ENCODE measurements at regions not wholly inside any gene's neighbourhood (a gene's known extent, or its start where the extent isn't known, plus 50 kb on each side); places are given as distances from the start of the nearest gene placed in this dataset.
"Not testable (repeated sequence)": the region's sequence is repeated elsewhere in the genome, so short reads cannot be mapped to it uniquely, and the experiment has no call there.

- no peak for ATAC-seq
- Mint-ChIP-seq H3K9me3 (ENCODE audit: insufficient read depth) (peaks cover 40% of the 10 kb centered on the region), H3K36me3 (ENCODE audit: low read depth) (no peaks in the 10 kb centered on the region), H3K27me3 (ENCODE audit: low read depth) (no peaks in the 10 kb centered on the region), H3K4me1 (ENCODE audit: low read depth) (no peaks in the 10 kb centered on the region), H3K4me3 (no peak overlapping the region), H3K27ac (no peak overlapping the region)
- no peak for DNase-seq
- CTCF ChIA-PET = no interaction called here
- POLR2A ChIA-PET = no interaction called here
Measured at GRCh38 chr13:68944272-68944671, 1163.4 kb upstream of the ATXN8OS start.

- no peak for DNase-seq
- no peaks in the 10 kb centered on the region for H3K27me3 Mint-ChIP-seq (ENCODE audit: low read depth)
- H3K36me3 Mint-ChIP-seq (ENCODE audit: low read depth) = no peaks in the 10 kb centered on the region
- CTCF ChIA-PET = no interaction called here
- POLR2A ChIA-PET = no interaction called here
- no peak for ATAC-seq
- no peak overlapping the region for H3K4me3 Mint-ChIP-seq
- H3K27ac Mint-ChIP-seq = no peak overlapping the region
- H3K9me3 Mint-ChIP-seq (ENCODE audit: insufficient read depth) = peaks cover 20% of the 10 kb centered on the region
- H3K4me1 Mint-ChIP-seq (ENCODE audit: low read depth) = no peaks in the 10 kb centered on the region
Measured at GRCh38 chr13:68940049-68940448, 1167.6 kb upstream of the ATXN8OS start.

DNA sequence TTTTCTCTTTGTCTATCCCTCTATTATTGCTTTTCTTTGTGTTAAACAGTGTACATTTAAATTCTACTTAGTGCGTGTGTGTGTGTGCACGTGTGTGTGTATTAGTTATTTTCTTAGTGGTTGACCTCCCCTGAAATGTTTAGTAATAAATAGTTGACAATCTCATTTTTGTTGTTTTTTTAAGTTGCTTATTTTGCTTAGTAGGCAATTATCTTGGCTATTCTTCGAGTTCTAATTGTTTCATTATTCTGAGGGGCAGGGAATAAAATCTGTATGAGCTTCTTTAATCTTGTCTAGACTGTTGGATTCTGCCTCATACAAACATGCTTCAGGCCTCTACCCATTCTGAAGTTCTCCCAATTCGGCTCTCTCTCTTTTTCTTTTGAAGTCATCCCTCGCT lies 1169.0 kb upstream of the ATXN8OS start:
- Mint-ChIP-seq H3K27ac (no peak overlapping the region), H3K27me3 (ENCODE audit: low read depth) (no peaks in the 10 kb centered on the region), H3K36me3 (ENCODE audit: low read depth) (no peaks in the 10 kb centered on the region), H3K4me3 (no peak overlapping the region), H3K9me3 (ENCODE audit: insufficient read depth) (peaks cover 11% of the 10 kb centered on the region), H3K4me1 (ENCODE audit: low read depth) (no peaks in the 10 kb centered on the region)
- POLR2A ChIA-PET = no interaction called here
- ATAC-seq = no peak
- DNase-seq = no peak
- CTCF ChIA-PET = no interaction called here

GRCh38 chr13:68929075-68929745 lies 1178.4 kb upstream of the ATXN8OS start:
- DNase-seq (no peak), ATAC-seq (no peak)
- POLR2A ChIA-PET = no interaction called here
- Mint-ChIP-seq H3K4me3 (no peak overlapping the region), H3K27ac (no peak overlapping the region), H3K27me3 (ENCODE audit: low read depth) (no peaks in the 10 kb centered on the region), H3K36me3 (ENCODE audit: low read depth) (no peaks in the 10 kb centered on the region), H3K4me1 (ENCODE audit: low read depth) (no peaks in the 10 kb centered on the region), H3K9me3 (ENCODE audit: insufficient read depth) (peaks cover 11% of the 10 kb centered on the region)
- CTCF ChIA-PET = no interaction called here

DNA sequence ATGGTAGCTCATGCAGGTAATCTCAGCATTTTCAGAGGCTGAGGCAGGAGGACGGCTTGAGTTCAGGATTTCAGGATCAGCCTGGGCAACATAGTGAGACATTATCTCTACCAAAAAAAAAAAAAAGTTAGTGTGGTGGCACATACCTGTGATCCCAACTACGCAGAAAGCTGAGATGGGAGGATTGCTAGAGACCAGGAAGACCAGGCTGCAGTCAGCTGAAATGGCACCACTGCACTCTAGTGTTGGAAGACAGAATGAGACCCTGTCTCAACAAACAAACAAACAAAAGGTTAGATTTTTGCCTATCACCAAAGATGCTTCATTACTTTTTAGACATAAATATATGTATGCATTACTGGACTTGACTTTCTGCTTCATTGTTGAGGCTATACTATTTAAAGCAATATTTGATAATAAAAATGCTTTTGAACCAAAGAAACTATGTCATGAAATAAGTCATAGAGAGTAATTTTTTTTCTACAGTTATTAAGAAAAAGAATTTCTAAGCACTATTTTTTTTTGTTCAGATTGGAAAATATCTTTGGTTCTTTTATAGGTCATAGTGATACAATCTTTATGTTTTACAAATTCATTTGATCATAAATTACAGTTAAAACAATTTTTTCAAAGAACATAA lies 1180.1 kb upstream of the ATXN8OS start:
- Mint-ChIP-seq H3K27me3 (ENCODE audit: low read depth) (no peaks in the 10 kb centered on the region), H3K9me3 (ENCODE audit: insufficient read depth) (peaks cover 20% of the 10 kb centered on the region), H3K4me3 (no peak overlapping the region), H3K36me3 (ENCODE audit: low read depth) (no peaks in the 10 kb centered on the region), H3K27ac (no peak overlapping the region), H3K4me1 (ENCODE audit: low read depth) (no peaks in the 10 kb centered on the region)
- ChIA-PET POLR2A (no interaction called here), CTCF (no interaction called here)
- DNase-seq = no peak
- ATAC-seq = no peak

- ChIA-PET CTCF (no interaction called here), POLR2A (no interaction called here)
- DNase-seq (no peak), ATAC-seq (no peak)
- Mint-ChIP-seq H3K4me3 (no peak overlapping the region), H3K36me3 (ENCODE audit: low read depth) (no peaks in the 10 kb centered on the region), H3K4me1 (ENCODE audit: low read depth) (no peaks in the 10 kb centered on the region), H3K9me3 (ENCODE audit: insufficient read depth) (peaks cover 14% of the 10 kb centered on the region), H3K27me3 (ENCODE audit: low read depth) (no peaks in the 10 kb centered on the region), H3K27ac (no peak overlapping the region)
Measured at GRCh38 chr13:68923995-68924394, 1183.6 kb upstream of the ATXN8OS start.

- Mint-ChIP-seq H3K27ac (no peak overlapping the region), H3K4me3 (no peak overlapping the region), H3K4me1 (ENCODE audit: low read depth) (no peaks in the 10 kb centered on the region), H3K36me3 (ENCODE audit: low read depth) (no peaks in the 10 kb centered on the region), H3K27me3 (ENCODE audit: low read depth) (no peaks in the 10 kb centered on the region), H3K9me3 (ENCODE audit: insufficient read depth) (peaks cover 43% of the 10 kb centered on the region)
- DNase-seq (no peak), ATAC-seq (no peak)
- POLR2A ChIA-PET = no interaction called here
- CTCF ChIA-PET = no interaction called here
Measured at GRCh38 chr13:68908879-68909278, 1198.7 kb upstream of the ATXN8OS start.

DNA sequence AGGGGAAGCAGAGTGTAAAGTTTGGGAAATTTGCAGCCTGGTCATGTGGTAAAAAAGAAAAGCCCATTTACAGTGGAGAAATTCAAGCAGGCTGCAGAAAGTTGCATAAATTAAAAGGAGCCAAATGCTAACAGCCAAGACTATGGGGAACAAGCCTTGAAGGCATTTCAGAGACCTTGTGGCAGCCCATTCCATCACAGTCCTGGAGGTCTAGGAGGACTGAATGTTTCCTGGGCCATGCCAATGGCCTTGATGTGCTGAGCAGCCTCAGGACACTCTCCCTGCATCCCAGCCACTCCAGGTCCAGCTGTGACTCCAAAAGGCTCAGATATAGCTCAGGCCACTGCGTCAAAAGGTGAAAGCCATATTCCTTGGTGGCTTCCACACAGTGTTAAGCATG lies 1202.4 kb upstream of the ATXN8OS start:
- Mint-ChIP-seq H3K36me3 (ENCODE audit: low read depth) (no peaks in the 10 kb centered on the region), H3K9me3 (ENCODE audit: insufficient read depth) (peaks cover 37% of the 10 kb centered on the region), H3K4me3 (no peak overlapping the region), H3K27ac (no peak overlapping the region), H3K4me1 (ENCODE audit: low read depth) (no peaks in the 10 kb centered on the region), H3K27me3 (ENCODE audit: low read depth) (no peaks in the 10 kb centered on the region)
- CTCF ChIA-PET = no interaction called here
- DNase-seq = no peak
- POLR2A ChIA-PET = no interaction called here
- ATAC-seq = no peak

DNA sequence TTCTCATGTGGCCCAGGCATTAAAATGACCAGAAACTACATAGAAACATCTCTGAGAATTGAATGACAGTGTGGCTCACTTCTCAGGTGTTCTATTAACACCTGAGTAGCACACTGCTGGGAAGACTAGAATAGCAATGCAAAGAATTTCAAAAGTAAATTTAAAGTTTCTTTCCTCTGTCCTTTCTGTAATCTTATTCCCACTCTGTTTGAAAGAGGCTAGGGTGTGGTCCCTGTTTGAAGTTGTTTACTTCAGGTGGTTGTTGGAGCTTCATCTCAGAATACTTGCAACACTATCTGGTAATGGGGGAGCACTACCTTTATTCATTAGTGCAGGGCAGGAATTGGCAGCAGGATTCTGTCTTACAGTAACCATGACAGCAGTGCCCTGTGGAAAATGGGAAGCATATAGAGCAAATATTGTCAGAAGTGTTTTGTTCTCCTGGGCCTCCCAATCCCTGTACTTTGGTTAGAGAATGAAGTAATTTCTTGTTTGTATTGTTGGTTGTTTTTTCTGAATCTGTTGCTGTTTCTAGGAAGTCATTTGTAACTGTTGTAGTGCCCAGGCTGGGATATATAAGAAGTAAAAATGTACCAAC lies 1210.2 kb upstream of the ATXN8OS start:
- ChIA-PET CTCF (no interaction called here), POLR2A (no interaction called here)
- ATAC-seq = no peak
- H3K4me1 Mint-ChIP-seq (ENCODE audit: low read depth) = no peaks in the 10 kb centered on the region
- H3K9me3 Mint-ChIP-seq (ENCODE audit: insufficient read depth) = peaks cover 20% of the 10 kb centered on the region
- DNase-seq = no peak
- H3K27ac Mint-ChIP-seq = no peak overlapping the region
- H3K4me3 Mint-ChIP-seq = no peak overlapping the region
- no peaks in the 10 kb centered on the region for H3K36me3 Mint-ChIP-seq (ENCODE audit: low read depth)
- no peaks in the 10 kb centered on the region for H3K27me3 Mint-ChIP-seq (ENCODE audit: low read depth)

DNA sequence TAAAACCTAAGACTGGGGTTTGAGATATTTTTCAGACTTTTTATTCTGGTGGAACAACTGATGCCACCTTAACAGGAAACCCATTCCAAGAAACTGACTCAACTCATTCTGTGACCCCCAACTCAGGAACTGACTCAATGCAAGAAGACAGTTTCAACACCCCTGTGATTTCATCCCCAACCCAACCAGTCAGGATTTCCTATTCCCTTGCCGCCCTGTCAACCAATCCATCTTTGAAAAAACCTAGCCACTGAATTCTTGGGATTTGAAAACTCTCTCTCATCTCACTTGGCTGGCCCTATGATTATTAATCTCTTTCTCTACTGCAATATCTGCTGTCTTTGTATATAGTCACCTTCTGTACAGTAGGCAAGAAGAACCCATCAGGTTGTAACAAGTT lies 1211.9 kb upstream of the ATXN8OS start:
- no peaks in the 10 kb centered on the region for H3K36me3 Mint-ChIP-seq (ENCODE audit: low read depth)
- no peak overlapping the region for H3K27ac Mint-ChIP-seq
- H3K4me3 Mint-ChIP-seq = no peak overlapping the region
- H3K4me1 Mint-ChIP-seq (ENCODE audit: low read depth) = no peaks in the 10 kb centered on the region
- H3K9me3 Mint-ChIP-seq (ENCODE audit: insufficient read depth) = peaks cover 22% of the 10 kb centered on the region
- DNase-seq (no peak), ATAC-seq (no peak)
- CTCF ChIA-PET = no interaction called here
- no peaks in the 10 kb centered on the region for H3K27me3 Mint-ChIP-seq (ENCODE audit: low read depth)
- POLR2A ChIA-PET = no interaction called here

DNA sequence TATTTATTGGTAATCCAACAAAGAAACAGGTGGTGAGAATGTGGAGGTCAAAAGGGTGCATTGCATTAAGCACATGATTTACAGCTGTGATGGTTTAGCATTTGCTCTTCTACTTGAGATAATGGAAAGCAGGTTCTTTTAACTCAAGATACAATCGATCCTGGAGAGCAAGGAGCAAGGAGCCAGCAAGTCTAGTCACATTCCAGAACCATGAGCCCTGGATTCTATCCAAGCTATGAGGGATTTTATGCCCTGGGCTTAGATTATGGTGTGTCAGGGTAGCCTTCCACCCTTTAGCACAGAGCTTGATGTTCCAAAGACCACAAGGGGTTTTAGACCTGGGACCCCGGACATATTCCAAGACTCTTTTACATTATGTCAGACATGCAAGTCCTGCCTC lies 1213.9 kb upstream of the ATXN8OS start:
- DNase-seq; CTCF ChIA-PET; H3K4me3 Mint-ChIP-seq; H3K27me3 Mint-ChIP-seq (ENCODE audit: low read depth); H3K27ac Mint-ChIP-seq; ATAC-seq; H3K4me1 Mint-ChIP-seq (ENCODE audit: low read depth); POLR2A ChIA-PET; H3K36me3 Mint-ChIP-seq (ENCODE audit: low read depth): not testable (repeated sequence)
- H3K9me3 Mint-ChIP-seq (ENCODE audit: insufficient read depth) = peaks cover 31% of the 10 kb centered on the region

DNA sequence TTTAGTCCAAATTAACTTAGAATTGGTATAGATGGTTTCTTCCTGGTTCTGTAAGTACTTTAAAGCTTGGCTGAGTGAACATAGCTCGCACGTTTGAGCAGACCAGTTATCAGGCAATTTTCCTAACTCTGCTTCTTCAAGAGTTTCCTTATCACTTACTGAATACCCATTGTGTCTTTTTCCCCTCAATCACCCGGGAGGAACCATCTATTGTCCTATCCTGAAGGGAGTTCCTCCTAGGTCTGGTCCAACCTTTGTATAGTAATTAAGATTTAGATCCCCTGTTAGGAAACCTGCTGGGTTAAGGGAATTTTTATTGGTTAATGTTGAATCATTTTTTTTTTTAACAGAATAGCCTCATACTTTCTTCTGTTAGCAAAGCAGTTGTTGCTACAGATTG lies 1215.0 kb upstream of the ATXN8OS start:
- DNase-seq; POLR2A ChIA-PET; ATAC-seq; H3K4me1 Mint-ChIP-seq (ENCODE audit: low read depth); CTCF ChIA-PET; H3K27ac Mint-ChIP-seq; H3K4me3 Mint-ChIP-seq; H3K27me3 Mint-ChIP-seq (ENCODE audit: low read depth); H3K36me3 Mint-ChIP-seq (ENCODE audit: low read depth): not testable (repeated sequence)
- H3K9me3 Mint-ChIP-seq (ENCODE audit: insufficient read depth) = peaks cover 33% of the 10 kb centered on the region

DNA sequence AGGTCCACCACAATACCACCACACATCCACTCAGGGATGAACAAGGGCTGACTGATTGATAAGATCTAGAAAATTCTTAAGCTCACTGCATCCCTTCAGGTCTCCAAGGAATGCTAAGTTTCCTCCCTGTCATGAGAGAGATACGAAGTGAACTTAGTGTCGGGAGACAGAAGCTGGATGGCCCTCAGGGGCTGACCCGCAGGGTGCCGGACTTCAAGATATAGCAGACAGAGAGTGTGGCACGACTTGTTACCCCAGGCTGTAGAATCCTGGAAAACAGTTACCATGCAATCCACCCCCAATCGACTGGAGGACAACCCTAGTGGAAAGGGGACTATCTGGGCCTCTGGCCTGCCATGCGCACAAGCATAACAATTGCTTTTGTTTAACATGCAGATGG lies 1217.5 kb upstream of the ATXN8OS start:
- H3K4me3 Mint-ChIP-seq; H3K27ac Mint-ChIP-seq; H3K27me3 Mint-ChIP-seq (ENCODE audit: low read depth); H3K36me3 Mint-ChIP-seq (ENCODE audit: low read depth); ATAC-seq; DNase-seq; POLR2A ChIA-PET; H3K4me1 Mint-ChIP-seq (ENCODE audit: low read depth); CTCF ChIA-PET: not testable (repeated sequence)
- peaks cover 33% of the 10 kb centered on the region for H3K9me3 Mint-ChIP-seq (ENCODE audit: insufficient read depth)
